ENCODE measurements at regions not wholly inside any gene's neighbourhood (a gene's known extent, or its start where the extent isn't known, plus 50 kb on each side); places are given as distances from the start of the nearest gene placed in this dataset.
"Not testable (repeated sequence)": the region's sequence is repeated elsewhere in the genome, so short reads cannot be mapped to it uniquely, and the experiment has no call there.

DNA sequence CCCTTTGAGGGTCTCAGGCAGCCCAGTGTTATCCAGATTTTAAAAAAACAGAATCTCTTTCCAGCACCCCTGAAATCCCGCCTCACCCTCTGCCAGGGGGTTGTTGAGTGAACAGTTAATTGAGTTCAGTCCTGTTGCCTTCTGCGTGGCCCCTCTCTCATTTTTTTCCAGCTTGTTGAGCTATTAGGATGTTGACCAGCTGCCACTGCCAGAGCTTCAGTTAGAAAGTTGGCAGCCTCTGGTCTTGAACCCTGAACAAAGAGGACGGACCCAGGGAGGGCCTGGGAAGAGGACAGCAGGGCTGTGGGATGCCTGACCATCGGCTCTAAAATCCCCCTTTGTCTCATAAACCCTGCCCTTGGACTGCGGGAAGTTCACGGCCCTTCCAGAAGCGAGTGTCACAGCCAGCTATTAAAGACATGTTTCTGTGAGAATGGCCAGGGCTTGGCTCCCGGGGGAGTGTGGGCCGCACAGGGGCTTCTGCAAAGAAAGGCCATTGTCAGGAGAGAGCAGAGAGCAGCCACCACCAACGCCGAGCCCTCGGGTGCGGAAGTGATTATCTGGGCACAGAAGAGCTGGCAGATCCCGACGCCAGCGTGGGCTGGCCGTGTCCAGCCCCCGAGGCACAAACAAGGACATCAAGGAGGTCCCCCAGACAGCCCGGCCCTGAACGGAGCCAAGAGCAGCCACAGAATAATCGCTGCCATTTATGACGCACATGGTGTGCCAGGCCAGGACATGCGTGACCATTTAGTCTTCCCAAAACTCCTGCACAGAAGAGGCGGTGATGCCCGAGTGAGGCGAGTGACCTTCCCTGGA is 189.0 kb downstream of the ANKRD60 start:
- DNase-seq (ENCODE audit: extremely low read depth, low read depth) = no peak
- no peak overlapping the region for H3K4me3 ChIP-seq (replicated peaks; ENCODE audit: low read depth, low read length)
- TF ChIP-seq, protein P1, sequence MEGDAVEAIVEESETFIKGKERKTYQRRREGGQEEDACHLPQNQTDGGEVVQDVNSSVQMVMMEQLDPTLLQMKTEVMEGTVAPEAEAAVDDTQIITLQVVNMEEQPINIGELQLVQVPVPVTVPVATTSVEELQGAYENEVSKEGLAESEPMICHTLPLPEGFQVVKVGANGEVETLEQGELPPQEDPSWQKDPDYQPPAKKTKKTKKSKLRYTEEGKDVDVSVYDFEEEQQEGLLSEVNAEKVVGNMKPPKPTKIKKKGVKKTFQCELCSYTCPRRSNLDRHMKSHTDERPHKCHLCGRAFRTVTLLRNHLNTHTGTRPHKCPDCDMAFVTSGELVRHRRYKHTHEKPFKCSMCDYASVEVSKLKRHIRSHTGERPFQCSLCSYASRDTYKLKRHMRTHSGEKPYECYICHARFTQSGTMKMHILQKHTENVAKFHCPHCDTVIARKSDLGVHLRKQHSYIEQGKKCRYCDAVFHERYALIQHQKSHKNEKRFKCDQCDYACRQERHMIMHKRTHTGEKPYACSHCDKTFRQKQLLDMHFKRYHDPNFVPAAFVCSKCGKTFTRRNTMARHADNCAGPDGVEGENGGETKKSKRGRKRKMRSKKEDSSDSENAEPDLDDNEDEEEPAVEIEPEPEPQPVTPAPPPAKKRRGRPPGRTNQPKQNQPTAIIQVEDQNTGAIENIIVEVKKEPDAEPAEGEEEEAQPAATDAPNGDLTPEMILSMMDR (IDR thresholded peaks at IDR 0.05; ENCODE audit: low read depth, low read length, missing control alignments) = no peak

DNA sequence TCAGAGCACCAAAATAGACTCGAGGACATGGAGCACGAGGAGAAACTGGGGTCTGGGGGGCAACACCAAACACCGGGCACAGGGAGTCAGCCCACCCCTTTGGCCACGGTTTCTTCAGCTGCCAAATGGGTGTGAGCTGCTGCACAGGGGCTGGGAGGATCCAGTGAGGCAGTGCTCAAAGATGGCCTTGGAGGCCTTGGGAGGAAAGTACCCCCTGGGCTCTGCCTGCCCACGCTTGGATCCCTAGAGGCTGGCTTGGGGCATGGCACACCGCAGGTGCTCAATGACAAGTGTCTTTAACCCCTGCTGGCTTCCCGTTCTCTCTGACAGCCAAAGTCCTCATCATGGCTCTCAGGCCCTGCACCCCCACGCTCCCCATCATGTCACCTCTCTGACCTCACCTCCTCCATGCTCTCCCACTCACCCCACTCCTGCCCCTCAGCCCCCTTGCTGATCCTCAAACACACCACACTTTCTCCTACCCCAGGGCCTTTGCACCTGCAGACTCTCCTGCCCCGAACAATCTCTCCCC is 190.3 kb downstream of the ANKRD60 start:
- DNase-seq (ENCODE audit: extremely low read depth, low read depth) = no peak
- no peak overlapping the region for H3K4me3 ChIP-seq (replicated peaks; ENCODE audit: low read depth, low read length)
- TF ChIP-seq, protein P1 (IDR thresholded peaks at IDR 0.05; ENCODE audit: low read depth, low read length, missing control alignments) = no peak

DNA sequence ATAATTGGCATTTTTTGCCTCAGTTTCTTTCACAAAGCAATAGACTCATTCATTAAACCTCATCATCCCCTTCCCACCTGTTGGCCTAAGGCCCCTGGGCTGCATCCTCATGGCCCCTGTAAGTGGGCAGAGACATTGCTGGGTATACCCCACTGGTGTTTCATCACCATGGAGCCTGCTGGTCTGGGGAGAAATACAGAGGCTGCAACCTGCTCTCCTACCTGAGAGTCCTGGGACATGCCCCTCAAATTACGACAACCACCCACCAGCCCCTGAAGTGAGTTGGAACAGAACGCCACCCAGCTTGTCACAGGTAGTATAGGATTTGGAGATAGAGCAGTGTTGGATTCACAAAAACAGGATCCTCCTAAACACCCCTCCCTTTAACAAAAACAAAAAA is 190.8 kb downstream of the ANKRD60 start:
- DNase-seq (ENCODE audit: extremely low read depth, low read depth) = no peak
- H3K4me3 ChIP-seq (replicated peaks; ENCODE audit: low read depth, low read length) = no peak overlapping the region
- TF ChIP-seq, protein P1 (IDR thresholded peaks at IDR 0.05; ENCODE audit: low read depth, low read length, missing control alignments) = no peak

DNA sequence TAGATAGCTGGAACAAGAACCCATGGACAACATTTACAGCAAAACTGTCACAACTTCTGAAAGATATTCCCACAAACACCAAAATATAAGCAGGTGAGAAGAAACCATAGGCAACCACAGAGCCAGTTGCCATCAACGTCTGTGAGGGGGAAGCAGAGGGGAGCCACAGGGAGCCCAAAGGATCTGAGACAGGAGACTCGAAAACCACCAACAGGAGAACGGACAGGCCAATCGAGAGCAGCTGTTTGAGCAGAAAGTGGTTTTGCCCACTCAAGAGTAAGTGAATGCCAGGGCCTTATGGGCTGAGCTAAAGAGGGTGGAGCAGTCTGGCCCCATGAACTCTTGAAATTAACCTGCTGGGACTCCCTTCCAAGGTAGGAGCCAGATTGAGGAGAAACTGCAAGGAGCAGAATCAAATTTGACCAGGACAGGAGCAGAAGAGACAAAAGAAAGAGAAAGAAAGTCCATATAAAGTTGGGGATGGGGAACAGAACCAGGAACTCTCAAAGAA is 195.4 kb downstream of the ANKRD60 start:
- no peak overlapping the region for H3K4me3 ChIP-seq (replicated peaks; ENCODE audit: low read depth, low read length)
- no peak for DNase-seq (ENCODE audit: extremely low read depth, low read depth)
- TF ChIP-seq, protein P1 (IDR thresholded peaks at IDR 0.05; ENCODE audit: low read depth, low read length, missing control alignments) = no peak

DNA sequence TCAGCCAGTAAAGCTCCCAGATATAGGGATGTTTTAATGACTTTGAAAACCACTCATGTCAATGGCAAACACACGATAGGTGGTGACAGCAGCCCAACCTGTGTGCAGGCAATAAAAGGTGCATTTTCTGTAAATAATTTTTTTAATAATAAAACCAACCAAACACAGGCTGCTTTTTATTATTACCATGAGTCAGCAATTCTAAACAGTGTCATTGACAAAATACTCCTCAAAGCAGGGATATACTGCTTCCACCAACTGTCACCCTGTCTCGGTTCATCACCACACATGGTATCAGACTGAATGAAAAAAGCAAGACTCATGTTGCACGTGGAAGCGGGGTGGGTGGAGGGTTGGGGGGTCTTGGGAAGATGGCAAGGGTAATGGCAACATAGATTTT is 195.9 kb downstream of the ANKRD60 start:
- H3K4me3 ChIP-seq (replicated peaks; ENCODE audit: low read depth, low read length) = no peak overlapping the region
- TF ChIP-seq, protein P1 (IDR thresholded peaks at IDR 0.05; ENCODE audit: low read depth, low read length, missing control alignments) = no peak
- DNase-seq (ENCODE audit: extremely low read depth, low read depth) = no peak

DNA sequence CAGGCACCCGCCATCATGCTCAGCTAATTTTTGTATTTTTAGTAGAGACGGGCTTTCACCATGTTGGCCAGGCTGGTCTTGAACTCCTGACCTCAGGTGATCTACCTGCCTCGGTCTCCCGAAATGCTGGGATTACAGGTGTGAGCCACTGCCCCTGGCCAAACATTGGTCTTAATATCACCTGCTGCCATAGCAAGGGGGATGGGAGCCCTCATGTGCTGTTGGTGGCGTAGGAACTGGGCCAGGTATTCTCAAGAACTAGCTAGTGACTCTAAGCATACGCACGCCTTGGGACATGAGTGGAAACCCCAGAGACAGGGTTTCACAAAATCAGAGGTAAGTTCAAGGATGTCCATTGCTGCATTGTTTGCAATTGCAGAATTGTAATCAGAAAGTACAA is 197.1 kb downstream of the ANKRD60 start:
- DNase-seq (ENCODE audit: extremely low read depth, low read depth); H3K4me3 ChIP-seq (replicated peaks; ENCODE audit: low read depth, low read length): not testable (repeated sequence)

DNA sequence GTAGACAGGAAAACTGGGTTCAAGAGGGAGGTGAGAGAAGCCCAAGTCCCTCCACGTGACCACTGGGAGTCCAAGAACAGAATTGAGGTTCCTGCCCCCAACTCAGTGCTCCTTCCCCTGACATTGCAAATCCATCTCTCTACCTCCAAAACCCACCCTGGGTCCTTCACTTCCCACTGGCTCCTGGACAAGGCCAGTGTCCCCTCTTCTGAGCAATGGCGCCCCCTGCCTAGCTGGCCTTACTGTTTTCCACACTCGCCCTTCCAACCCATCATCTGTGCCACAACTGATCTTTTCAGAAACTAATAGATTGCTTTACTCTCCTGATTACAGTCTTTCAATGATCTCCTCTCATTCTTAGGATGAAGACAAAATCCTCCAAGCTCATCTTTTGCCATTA is 200.3 kb downstream of the ANKRD60 start:
- DNase-seq (ENCODE audit: extremely low read depth, low read depth) = no peak
- no peak overlapping the region for H3K4me3 ChIP-seq (replicated peaks; ENCODE audit: low read depth, low read length)
- TF ChIP-seq, protein P1 (IDR thresholded peaks at IDR 0.05; ENCODE audit: low read depth, low read length, missing control alignments) = peak; percentile 27

Data from HFF-Myc (cell line).